HG02798 (cell line): ENCODE measurements at regions not wholly inside any gene's neighbourhood (a gene's known extent, or its start where the extent isn't known, plus 50 kb on each side); places are given as distances from the start of the nearest gene placed in this dataset.
"Not testable (repeated sequence)": the region's sequence is repeated elsewhere in the genome, so short reads cannot be mapped to it uniquely, and the experiment has no call there.

Experiments
- ATAC-seq: cut with Tn5 transposase; IDR thresholded peaks from one replicate; pipeline ENCODE4 v1.9.1; 2021; ENCODE audit warnings: mild to moderate bottlenecking; ENCODE audit not compliant: unreplicated experiment, poor library complexity

DNA sequence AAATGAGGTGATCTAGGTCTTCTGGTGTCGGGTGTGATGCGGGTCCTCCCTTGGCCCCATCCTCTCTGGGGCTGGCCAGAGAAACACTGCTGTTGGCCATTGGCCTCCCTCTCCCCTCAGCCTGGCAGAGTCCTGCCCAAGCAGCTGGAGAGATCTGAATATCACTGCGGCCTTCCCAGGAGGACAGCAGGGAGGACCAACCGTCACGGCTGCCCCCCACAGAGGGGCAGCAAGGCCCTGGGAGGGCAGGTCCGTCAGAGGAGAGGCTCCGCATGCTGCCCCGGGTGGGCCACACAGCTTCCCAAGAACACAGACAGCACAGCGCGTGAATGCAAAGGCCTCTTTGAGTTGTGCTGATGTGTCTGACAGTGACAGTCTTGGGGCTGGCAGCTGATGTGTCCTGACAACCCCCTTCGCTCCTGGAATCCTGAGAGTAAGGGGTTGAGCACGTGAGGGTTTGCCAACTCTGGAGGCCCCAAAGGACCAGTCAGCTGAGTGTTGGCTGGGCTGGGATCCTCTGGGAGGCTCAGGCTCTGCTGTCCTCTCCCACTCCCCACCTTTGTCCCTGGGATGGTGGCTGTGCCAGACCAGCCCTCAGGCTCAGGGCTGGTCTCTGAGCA lies 132.5 kb upstream of the UNC5B start:
- no peak for ATAC-seq

- ATAC-seq = no peak
These were observed 131.8 kb upstream of the UNC5B start for GRCh38 chr10:71080381-71081228.

DNA sequence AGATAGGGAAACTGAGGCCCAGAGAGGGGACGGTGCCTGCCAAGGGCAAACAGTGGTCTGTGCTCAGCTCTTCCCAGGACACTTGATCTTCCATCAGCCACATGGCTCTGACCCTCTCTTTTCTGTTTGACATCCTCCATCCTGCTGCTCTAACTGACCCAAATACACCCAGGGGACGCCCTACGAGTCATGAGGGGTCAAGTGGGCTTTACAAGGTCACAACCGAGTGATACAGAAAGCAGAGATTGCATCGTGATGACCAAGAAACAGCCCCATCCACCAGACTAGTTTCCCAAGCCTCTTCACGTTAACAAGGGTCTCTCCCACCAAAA lies 131.2 kb upstream of the UNC5B start:
- no peak for ATAC-seq

- no peak for ATAC-seq
These were observed 130.5 kb upstream of the UNC5B start for GRCh38 chr10:71081912-71082311.

DNA sequence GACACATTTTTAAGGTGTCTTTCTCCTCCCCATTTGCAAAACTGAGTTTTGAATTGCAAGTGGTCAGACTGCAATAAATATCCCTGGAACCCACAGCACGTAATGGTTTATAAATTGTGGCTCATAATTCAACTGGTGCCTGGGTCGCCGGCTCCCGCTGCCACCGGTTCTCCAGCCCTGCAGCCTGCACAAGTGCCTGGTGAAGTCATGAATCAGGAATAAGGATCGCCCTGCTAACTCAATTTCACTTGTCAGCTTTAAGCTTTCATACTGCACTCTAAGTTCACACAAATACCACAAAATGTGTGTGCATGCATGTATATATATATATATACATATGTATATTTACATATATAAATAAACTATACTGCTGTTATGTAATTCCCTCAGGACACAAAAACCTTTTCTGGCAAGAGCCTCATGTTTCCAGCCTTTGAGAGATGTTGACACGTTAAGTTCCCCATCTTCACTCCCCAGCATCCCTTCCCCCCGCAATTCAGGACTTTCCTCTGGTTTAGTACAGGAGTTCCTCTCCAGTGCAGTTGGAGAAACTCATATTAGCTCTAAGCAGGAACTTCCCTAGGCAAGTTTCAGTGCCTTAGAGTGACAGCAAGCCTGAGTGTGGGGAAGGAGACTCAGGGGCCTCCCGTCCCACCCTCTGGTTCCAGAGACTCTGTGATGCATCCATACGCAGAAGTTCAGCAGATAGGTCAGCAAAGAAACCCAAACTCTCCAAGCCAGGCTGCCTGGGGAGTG lies 129.2 kb upstream of the UNC5B start:
- ATAC-seq = no peak

GRCh38 chr10:71083716-71083975 lies 128.7 kb upstream of the UNC5B start:
- ATAC-seq = no peak

- ATAC-seq = no peak
These were observed 128.1 kb upstream of the UNC5B start for GRCh38 chr10:71084061-71084817.

- ATAC-seq = no peak
These were observed 127.6 kb upstream of the UNC5B start for GRCh38 chr10:71084818-71085126.

DNA sequence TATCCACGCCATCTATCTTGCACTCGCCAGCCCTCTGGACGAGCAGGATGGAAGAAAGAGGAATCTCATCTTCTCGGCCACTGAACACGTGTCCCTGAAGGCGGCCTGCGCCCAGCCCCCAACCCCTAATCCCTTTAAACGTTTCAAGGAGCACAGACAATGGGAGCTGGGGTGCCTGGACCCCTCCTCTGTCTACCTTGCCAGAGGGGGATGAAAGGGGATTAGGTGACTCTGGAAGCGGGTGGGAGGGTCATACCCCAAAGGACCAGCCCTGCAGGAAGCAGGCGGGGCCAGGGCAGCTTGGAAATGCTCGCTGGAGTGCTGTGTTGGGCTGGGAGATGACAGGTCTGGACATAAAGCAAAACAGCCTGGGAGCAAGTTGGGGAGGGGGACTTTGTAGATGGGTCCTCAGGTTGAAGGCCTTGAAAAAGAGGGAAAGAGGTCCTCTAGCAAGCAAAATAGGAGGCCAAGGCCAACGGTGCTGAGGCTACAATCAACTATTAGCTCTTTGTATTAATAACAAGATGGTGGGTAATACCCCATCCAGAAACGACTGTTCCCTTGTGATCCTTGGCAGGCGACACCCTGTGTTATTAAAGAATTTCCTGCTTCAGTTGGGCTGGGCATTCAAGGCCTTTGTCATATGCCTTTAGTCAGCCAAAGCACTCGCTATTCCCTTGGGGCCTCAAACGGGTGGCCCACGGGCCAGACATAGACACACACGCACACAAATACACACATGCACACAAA lies 126.5 kb upstream of the UNC5B start:
- ATAC-seq = no peak

GRCh38 chr10:71086439-71087080 lies 125.8 kb upstream of the UNC5B start:
- ATAC-seq = no peak

DNA sequence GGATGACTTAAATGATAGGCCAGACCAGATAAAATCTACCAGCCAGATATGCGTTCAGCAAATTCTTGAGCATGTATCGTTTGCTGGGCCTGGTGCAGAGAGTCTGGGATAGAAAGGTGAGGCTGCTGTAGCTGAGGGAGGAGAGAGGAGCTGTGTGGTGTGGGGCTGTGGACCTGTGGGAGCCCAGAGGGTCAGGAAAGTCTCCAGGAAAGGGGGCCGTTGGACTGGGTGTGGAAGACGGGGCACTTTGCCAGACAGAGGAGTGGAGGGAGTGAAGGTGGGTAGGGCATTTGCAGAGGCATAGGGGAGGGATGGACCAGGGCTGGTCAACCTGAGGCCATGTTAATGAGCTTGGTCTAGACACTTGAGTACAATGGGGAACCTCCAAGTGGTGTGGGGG lies 124.7 kb upstream of the UNC5B start:
- no peak for ATAC-seq

DNA sequence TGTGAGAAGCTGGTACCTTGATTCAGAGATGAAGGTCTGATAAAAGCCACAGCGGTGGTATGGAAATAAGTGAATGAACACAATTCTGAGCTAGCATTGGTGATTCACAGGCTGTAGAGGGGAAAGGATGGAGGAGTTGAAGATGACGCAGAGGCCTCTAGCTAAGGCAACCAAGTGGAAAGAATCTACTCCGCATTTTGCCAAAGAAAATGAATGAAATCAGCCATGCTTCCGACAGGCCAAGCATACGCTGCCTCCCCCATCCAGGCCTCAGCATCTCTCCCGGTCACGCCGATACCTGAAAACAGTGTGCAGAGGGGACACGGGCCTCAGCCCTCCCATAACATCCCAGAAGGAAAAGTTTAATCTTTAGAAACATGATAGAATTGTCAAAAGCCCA lies 124.3 kb upstream of the UNC5B start:
- no peak for ATAC-seq

GRCh38 chr10:71088578-71088977 lies 123.8 kb upstream of the UNC5B start:
- not testable (repeated sequence) for ATAC-seq

- ATAC-seq = no peak
These were observed 123.2 kb upstream of the UNC5B start for GRCh38 chr10:71089162-71089561.

GRCh38 chr10:71090330-71090729 lies 122.0 kb upstream of the UNC5B start:
- no peak for ATAC-seq

- no peak for ATAC-seq
These were observed 121.6 kb upstream of the UNC5B start for GRCh38 chr10:71090801-71091200.

DNA sequence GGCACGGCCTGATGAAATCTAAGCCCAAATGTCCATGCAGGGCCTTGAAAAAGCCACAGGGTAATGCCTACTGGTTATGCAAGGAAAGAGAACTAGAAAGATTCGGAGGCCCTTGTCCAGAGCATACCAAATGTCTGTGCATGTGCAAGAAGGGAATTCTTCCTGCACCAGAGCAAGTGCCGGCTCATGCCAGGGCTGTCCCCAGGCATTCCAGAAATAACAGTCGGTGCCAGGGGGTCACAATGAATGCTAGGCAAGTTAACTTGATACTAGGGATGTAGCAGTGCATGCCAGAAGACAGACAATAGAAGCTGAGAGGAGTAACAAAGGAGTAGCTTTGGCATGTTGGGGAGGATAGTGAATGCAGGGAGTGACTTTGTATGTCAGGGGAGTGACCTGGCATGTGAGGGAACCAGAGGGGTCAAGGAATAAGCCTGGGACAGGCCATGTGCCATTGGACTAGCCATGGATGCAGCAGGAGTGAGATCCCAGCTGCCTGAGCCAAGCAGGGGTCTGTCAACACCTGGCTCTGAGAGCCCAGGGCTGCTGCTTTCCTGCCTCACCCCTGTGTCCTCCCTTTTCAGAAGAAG lies 119.5 kb upstream of the UNC5B start:
- no peak for ATAC-seq

DNA sequence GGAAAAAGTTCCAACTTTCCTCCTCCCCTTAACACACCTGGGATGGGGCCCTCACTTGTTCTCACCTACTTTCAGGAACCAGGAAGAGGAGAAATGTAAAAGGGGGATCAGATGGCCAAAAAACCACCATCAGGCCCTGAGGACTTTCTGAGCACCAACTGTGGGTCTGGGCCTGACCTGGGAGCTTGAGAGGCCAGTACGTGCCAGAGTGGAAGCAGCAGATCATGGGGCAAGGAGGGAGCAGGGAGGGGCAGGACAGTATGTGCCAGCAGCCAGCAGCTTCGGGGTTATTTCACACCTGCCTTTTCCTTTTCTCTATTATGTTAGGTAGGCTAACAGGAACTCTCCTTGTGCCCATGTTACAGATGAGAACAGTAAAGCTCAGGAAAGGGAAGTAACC lies 118.8 kb upstream of the UNC5B start:
- no peak for ATAC-seq

- no peak for ATAC-seq
These were observed 117.5 kb upstream of the UNC5B start for GRCh38 chr10:71094712-71095390.
